Omental fat pad (tissue), 3 donors: ENCODE measurements at regions not wholly inside any gene's neighbourhood (a gene's known extent, or its start where the extent isn't known, plus 50 kb on each side); places are given as distances from the start of the nearest gene placed in this dataset.

ENCODE experiments used
- ATAC-seq: fragments of 150-250 bp; one replicate; pipeline ENCODE4 v1.9.1; 2016; ENCODE audit warnings: mild to moderate bottlenecking, moderate library complexity; ENCODE audit not compliant: low FRiP score
- DNase-seq: peaks from one replicate; pipeline ENCODE4 v3.0.0-alpha.2; 2019; ENCODE audit warnings: low spot score
- TF ChIP-seq, protein P1 (sequence below), 3 donors: fragments of 450-650 bp; IDR thresholded peaks; one replicate each; pipeline ENCODE4 v1.5.1; 2016 to 2017; ENCODE audit warnings: antibody characterized with exemption in 3 of 3, mild to moderate bottlenecking in 3 of 3, moderate library complexity in 2 of 3

DNA sequence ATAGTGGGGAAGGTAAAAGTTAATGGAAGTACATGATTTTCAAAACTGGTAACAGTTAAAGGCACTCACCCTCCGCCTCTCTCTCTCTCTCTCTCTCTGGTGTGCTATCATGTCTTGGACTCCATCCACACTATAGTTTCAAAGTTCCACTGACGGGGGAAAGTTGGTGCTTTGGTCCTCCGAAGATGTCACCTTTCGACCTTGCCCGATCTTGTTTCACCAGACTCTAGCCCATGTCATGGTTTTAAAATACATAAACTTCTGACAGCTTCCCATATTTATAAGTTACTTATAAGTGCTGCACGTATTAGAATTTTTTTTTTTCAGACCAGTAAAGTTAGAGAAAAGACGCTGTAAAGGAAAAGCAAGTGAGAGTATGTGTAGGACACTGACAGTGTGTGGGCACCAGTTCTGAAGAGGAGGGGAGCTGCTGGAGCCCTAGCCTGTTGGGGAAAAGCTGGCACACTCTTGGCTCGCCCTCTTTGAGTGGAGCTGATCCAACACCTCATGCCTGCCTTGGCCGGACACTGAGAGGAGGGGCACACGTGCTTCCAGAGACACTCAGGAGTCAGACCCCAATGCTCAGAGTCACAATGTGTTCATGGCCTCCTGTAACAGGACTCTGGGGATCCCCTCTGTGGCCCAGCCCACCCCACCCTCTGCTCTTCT, 200.5 kb upstream of the TPM1 start:
- ATAC-seq (no peak), DNase-seq (no peak)
- TF ChIP-seq, protein P1, sequence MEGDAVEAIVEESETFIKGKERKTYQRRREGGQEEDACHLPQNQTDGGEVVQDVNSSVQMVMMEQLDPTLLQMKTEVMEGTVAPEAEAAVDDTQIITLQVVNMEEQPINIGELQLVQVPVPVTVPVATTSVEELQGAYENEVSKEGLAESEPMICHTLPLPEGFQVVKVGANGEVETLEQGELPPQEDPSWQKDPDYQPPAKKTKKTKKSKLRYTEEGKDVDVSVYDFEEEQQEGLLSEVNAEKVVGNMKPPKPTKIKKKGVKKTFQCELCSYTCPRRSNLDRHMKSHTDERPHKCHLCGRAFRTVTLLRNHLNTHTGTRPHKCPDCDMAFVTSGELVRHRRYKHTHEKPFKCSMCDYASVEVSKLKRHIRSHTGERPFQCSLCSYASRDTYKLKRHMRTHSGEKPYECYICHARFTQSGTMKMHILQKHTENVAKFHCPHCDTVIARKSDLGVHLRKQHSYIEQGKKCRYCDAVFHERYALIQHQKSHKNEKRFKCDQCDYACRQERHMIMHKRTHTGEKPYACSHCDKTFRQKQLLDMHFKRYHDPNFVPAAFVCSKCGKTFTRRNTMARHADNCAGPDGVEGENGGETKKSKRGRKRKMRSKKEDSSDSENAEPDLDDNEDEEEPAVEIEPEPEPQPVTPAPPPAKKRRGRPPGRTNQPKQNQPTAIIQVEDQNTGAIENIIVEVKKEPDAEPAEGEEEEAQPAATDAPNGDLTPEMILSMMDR (IDR thresholded peaks at IDR 0.05), result no peak

DNA sequence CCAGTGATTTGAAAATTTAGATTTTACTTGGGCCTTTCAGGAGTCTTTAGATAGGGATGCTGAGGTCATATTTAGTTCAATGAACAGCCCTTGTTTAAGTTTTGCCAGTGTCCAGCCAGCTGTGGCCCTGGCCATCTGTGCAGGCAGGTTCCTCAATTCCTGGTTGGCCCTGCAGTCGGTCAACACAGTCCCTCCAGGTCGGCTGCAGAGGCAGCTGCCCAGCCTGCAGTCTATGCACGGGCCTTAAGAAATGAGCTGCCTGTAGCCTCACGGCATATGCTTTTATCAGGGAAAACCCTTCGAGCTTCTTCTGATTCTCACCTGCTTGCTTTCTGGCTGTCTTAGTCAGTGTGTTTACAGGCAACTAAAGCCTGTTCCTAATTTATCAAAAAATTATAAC, 199.2 kb upstream of the TPM1 start:
- ATAC-seq (no peak), DNase-seq (no peak)
- TF ChIP-seq, protein P1 (IDR thresholded peaks at IDR 0.05), result no peak

DNA sequence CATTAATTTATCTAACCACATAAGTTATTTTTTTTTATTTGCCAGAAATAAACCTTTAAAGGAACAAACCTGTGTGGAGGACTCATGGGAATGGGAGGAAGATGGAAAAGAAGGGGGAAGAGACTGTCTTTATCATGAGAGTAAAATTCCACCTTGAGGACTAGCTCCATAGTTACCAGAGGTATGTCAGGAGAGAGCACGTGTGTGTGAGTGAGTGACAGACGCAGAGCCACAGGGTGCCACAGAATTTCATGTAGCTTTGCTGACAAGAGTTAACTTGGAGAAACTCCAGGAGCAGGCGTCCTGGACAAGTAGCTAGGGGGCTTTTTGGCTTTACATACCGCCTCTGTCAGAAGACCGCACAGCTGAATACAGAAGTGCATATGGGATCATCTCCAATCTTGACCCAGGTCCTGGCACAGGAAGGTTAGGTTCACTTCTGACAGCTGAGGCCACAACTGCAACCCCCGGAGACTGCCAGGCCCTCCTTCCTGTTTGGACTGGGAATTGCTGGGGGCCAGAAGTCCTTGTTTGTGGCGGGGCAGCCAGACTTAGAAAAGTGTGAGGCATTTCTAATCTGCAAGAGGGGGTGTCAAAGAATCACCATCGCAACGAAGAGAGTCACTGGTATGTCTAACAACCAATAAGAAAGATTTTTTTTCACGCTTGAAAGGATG, 197.8 kb upstream of the TPM1 start:
- DNase-seq (no peak), ATAC-seq (no peak)
- TF ChIP-seq, protein P1 (IDR thresholded peaks at IDR 0.05), result no peak

DNA sequence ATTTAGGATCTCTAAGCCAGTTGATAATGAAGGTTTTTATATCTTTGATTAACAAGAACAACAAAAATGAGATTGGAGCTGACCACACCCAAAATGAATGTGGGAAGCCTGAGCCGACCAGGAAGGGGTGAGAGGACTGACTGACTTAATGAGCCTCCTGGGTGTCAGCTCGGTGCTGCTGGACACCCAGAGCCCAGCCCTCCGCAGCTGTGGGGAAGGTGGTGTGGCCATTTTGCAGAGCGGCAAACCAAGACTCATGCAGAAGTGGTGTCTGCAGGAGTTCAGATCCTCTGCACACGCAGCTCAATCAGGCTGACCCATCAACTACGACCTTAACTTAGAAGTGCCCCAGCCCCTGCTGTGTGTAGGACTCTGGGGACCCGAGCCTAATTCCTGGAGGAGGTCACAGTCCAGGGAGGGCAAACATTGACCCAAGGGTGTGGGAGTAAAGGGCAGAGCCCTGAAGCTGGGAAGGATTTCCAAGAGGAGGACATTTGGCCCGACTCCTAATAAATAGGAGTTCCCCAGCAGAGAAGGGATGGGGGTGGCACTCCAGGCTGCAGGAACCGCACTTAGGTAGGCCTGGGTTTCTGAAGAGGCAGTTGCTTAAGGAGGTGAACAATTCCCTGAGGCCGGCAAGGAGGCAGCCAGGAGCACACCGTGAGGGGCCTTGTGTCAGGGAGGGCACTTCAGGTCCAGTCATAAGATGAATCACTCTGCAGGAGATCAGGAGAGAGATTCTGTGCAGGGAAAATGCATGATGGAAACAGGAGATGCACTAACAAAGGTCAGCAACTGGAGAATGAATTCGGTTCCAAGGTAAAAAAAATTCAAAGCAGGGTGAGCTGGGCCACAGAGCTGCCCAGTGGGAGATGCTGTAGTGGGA, 197.1 kb upstream of the TPM1 start:
- ATAC-seq (peak; percentile 6), DNase-seq (no peak)
- TF ChIP-seq, protein P1 (IDR thresholded peaks at IDR 0.05), result no peak

DNA sequence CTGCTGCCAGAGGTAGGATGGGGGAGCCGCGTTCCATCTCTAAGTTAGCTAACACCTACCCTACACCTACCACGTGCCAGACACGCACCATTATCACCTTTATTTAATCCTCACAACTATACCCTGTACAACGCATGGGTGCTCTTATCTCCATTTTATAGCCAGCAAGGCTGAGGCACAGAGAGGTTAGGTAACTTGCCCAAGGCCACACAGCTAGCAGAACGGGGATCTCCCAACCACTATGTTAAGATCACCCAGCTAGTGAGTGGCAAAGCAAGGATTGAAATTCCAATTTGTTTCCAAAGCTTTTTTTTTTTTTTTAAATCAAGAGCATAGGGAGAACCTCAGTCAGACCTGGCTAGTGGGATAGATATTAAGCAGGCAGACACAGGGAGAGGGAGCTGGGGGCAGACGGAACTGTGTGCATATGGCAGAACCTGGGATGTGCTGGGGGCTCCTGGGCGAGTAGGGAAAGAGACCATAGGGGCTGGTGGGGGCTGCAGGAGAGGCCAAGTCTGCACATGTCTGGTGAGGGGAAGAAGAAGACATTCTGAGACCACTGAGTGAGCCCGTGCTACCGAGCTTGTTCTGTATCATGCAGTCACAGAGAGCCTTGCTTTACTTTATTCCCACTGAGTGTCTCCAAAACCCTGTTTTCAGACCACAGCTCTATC, 196.3 kb upstream of the TPM1 start:
- TF ChIP-seq, protein P1 (IDR thresholded peaks at IDR 0.05), result no peak
- DNase-seq (no peak), ATAC-seq (no peak)

DNA sequence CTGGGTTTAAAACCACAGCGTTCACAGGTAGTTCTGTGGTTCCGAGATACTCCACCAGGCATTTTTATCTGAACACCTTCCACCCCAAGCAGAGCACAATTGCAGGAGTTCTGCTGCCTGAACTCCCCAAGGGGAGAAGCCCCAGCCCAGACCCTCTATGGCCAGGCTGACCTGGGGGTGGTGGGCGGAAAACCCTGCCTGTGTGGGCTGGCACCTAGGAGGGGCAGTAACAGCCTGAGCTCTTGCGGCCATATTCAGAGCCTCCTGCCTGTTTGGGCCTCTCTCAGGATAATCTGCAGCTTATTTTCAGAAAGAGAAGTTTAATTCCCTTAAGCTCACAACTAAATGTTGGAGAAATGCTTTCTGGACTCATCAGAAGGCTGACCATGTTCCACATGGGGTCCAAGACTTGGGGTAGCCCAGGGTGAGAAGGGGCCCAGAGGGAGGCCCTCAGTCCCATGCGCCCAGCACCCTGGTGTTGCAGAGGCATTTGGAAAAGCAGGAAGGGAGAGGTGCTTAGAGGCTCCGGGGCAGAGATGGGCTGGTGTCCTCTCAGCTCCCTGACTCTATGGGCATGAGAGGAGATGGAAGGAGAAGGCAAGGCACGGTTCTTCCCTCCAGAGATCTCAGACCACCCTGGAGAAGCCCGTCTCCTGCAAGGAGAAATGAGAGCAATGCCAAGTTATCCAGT, 195.6 kb upstream of the TPM1 start:
- DNase-seq, result no peak
- TF ChIP-seq, protein P1 (IDR thresholded peaks at IDR 0.05), result no peak
- no peak for ATAC-seq
